GM21786 (cell line): ENCODE measurements at regions not wholly inside any gene's neighbourhood (a gene's known extent, or its start where the extent isn't known, plus 50 kb on each side); places are given as distances from the start of the nearest gene placed in this dataset.

ENCODE experiments used
- ATAC-seq: cut with Tn5 transposase; IDR thresholded peaks from one replicate; pipeline ENCODE4 v1.9.1; 2021; ENCODE audit not compliant: unreplicated experiment

DNA sequence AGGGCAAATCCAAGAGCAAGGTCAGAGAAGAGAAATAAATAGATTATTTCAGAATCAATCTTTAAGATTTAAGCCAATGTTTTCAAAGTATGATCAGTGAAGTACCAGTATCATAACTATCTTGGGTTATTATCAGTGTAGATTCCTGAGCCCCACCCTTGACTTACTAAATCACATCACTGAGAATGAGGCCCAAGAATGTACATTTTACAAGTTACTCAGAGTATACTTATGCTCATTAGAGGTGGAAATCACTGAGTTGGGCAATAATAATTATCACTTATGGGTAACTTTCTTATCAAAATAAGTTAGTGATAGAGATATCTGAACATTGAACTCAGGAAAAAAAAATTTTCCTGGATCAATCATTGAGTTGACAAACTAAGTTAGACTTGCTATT is 121.6 kb upstream of the NOCT start:
- ATAC-seq: no peak

- ATAC-seq: peak; percentile 58
Measured at GRCh38 chr4:138892483-138893407, 122.8 kb upstream of the NOCT start.

- ATAC-seq: no peak
Measured at GRCh38 chr4:138891631-138892031, 124.0 kb upstream of the NOCT start.

DNA sequence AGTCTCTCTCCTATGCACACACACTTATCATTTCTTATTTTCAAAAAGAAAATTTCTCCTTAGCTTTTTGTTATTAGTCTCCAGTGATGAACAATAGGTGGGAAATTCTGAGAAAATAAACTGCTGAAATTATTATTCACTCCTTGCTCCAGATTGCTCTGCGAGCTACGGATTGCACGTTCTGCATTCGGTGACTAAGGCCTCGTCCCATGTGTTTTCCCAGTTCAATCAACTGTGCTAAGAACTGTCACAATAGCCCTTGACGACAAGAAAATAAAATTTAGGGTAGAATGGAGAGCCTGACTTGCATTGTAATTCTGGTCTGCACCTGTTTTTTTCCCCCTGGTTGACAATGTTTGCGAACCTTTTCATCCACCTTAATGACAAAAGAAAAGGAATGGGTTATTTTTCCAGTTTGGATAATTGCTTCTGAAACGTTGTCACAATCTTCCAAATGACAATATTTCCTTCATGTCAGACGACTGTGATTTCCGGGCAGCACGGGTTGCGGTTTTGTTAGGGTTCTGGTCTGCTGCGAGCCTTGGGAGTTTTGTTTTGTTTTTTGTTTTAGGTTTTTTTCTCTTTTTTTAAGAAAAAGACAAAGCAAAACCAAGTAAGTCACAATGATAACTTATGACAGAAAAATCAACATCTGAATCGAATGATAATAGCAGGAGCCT is 124.5 kb upstream of the NOCT start:
- ATAC-seq: no peak

DNA sequence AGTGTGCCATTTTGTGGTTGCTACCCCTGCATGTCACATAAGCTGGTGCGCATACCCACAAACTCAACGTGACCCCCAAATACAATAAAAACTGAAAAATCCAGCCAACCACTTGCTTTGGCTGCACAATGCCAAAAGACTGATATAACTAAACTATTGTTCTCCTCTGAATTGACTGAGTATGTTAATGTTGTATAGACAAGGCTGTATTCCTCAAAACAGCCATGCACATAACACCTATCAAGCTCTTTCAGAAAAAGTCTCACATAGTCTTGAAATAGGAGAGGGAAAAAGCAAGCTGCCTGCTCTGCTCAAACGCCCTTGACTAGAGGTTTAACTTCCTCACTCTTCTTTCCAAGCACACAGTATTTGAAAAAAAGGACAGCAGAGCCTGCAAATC is 126.4 kb upstream of the NOCT start:
- ATAC-seq: no peak

DNA sequence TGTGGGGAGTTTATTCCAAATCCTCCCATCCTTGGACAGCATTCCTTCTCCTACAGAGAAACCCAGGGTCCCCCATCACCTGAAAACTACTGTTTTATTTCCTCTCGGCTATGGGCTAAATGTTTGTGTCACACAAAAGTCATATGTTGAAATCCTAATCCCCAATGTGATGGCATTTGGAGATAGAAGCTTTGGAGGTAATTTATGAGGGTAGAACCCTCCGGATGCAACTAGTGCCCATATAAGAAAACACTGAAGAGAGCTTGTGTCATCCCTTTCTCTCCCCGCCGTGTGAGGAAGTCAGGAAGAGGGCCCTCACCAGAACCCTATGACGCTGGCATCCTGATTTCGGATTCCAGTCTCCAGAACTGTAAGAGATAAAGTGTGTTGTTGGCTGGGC is 127.8 kb upstream of the NOCT start:
- ATAC-seq: no peak

GRCh38 chr4:138887341-138887740 is 128.2 kb upstream of the NOCT start:
- no peak for ATAC-seq

GRCh38 chr4:138879757-138880156 is 135.8 kb upstream of the NOCT start:
- ATAC-seq: no peak

- ATAC-seq: no peak
Measured at GRCh38 chr4:138875891-138876608, 139.5 kb upstream of the NOCT start.

DNA sequence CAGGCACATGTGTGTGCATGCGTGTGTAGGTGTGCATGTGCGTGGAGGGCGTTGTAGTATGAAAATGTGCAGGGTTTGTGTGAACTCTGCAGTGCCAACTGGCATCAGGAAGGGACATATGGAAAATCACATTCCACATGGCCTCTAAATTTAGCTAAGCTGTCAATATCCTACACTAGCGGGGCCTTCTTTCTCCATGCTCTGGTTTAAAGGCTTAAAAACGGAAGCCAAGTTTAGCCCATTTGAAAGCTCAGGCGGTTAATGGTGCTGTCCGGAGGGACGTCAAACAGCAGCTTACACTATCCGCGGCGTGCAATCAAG is 144.1 kb upstream of the NOCT start:
- ATAC-seq: no peak

DNA sequence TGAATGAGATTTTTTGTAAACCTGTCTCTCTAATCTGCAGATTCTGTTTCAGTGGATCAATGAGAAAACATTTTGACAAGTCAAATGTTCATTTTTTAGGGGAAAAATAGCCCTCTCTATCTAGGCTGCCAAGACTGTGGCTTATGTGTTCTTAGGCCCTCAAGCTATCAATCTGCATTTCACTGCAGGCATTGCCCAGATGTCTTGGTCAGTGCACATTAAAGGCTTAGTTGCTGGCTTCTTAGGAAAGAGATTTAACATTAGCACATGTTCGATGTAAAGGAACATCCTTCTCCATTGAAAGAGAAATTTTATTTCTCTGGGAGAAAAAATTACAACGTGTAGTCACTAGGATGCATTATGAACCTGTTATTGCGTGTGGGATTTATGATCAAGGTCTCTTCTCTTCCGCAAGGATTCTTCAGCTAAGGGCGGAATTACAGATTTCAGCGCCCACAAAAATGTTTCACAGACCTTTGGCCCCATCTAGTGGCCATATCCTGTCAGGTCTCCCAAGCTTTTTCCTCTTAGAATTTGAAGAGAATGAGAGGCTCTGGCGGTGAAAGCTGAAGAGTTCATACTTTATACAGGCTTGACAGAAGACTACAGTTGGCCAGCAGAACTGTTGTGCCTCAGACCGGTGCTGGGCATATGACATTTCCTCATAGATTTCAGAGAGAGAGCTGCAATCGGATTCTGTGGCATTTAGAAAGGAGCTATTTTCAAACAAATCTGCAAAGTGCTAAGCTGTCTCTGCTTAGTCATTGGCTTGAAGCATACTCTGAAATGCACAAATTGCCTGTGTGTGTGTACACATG is 144.6 kb upstream of the NOCT start:
- ATAC-seq: peak; percentile 79

DNA sequence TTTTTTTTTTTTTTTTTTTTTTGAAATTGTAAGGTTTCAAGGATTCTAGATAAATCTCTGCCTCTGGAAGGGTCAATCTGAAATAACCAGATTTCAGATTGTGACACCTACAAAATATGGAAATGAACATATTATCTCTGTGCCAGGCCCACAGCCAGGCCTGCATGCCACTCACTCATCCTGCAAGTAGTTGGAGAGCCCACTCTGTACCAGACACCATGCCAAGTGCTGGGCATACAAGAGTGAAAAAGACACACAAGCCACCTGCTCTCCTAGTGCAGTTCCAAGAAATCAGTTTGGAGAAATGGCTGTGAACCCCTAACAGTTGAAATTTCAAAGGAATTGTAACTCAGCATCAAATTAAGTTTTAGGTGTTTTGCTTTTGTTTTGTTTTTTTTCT is 145.9 kb upstream of the NOCT start:
- no peak for ATAC-seq

DNA sequence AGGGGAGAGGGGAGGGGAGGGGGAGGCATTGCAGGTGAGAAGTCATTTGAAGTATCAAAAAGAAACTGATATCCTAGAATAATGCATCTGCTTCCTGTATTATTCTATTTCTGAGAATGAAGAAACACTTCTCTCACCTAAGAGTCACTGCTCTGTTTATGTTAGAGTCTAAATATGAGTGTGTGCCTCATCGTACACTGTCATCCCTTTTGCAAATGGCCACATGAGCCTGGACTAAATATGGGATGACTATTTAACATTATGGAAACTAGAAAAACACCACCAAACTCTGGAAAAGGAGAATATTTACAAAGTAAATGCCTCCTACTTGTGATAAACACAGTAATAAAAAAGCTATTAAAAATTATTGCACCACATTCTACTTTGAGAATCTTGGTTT is 146.4 kb upstream of the NOCT start:
- ATAC-seq: no peak

GRCh38 chr4:138868562-138868961 is 147.0 kb upstream of the NOCT start:
- ATAC-seq: no peak

GRCh38 chr4:138867404-138867803 is 148.2 kb upstream of the NOCT start:
- ATAC-seq: no peak

GRCh38 chr4:138866314-138866713 is 149.3 kb upstream of the NOCT start:
- no peak for ATAC-seq

GRCh38 chr4:138865765-138866164 is 149.8 kb upstream of the NOCT start:
- ATAC-seq: no peak

GRCh38 chr4:138864961-138865720 is 150.4 kb upstream of the NOCT start:
- no peak for ATAC-seq

GRCh38 chr4:138863160-138863559 is 152.4 kb upstream of the NOCT start:
- no peak for ATAC-seq

- no peak for ATAC-seq
Measured at GRCh38 chr4:138861135-138861534, 154.4 kb upstream of the NOCT start.
